ENCODE measurements at regions not wholly inside any gene's neighbourhood (a gene's known extent, or its start where the extent isn't known, plus 50 kb on each side); places are given as distances from the start of the nearest gene placed in this dataset.

DNA sequence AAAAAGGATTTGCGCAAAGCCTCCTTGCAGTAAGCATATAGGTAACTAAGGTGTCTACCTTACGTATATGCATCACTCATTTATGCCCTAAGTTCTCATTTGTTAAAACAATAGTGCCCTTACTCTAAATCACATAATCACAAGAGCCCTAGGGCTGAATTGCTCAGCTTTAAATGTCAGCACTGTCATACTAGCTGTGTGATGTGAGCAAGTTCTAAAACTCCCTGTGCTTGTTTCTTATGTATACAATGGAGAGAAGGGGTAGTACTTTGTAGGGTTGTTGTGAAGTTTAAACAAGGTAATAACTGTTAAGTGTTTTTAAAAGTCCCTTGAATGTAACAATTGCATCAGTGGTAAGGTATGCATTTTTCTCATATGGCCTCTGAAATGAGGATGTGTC, 169.5 kb upstream of the DMRT1 start:
- ChIA-PET SMC1A (ENCODE audit: uncharacterized antibody, unreplicated experiment) (no interaction called here), RAD21 (ENCODE audit: unreplicated experiment) (no interaction called here), POLR2A (no interaction called here), CTCF (no interaction called here)
- Histone ChIP-seq H3K9ac (ENCODE audit: control insufficient read depth, insufficient read depth, low read length) (no peak overlapping the region), H3K79me2 (ENCODE audit: control insufficient read depth, insufficient read depth, low read length) (no peaks in the 10 kb centered on the region), H3K4me1 (ENCODE audit: control insufficient read depth, insufficient read depth, low read length) (no peaks in the 10 kb centered on the region), H3K4me2 (ENCODE audit: control insufficient read depth, insufficient read depth) (no peak overlapping the region), H4K20me1 (ENCODE audit: control insufficient read depth, insufficient read depth) (no peaks in the 10 kb centered on the region), H3K9me3 (replicated peaks; ENCODE audit: control insufficient read depth, insufficient read depth, low read length) (no peaks in the 10 kb centered on the region), H3K27ac (ENCODE audit: control insufficient read depth, insufficient read depth) (no peak overlapping the region), H3K27me3 (replicated peaks in 1 of 2; ENCODE audit: control insufficient read depth in 2 of 2, insufficient read depth in 2 of 2, low read length in 1 of 2) (no peaks in the 10 kb centered on the region), H2AFZ (ENCODE audit: control insufficient read depth, low read depth, low read length) (no peak overlapping the region), H3K4me3 (no peak overlapping the region), H3K36me3 (ENCODE audit: control insufficient read depth in 2 of 2, insufficient read depth in 2 of 2, low read length in 1 of 2) (no peaks in the 10 kb centered on the region)
- ATAC-seq (no peak), DNase-seq (ENCODE audit: low read depth, low spot score) (no peak), FAIRE-seq (no peak)
- no peak for TF ChIP-seq SREBF1 (IDR thresholded peaks at IDR 0.05; ENCODE audit: low read length)
- no peak for TF ChIP-seq SPI1 (IDR thresholded peaks at IDR 0.05; ENCODE audit: borderline replicate concordance, insufficient read depth, low read depth, low read length)
- TF ChIP-seq NFYA (IDR thresholded peaks at IDR 0.05; ENCODE audit: borderline replicate concordance, low read depth, low read length) = no peak
- TF ChIP-seq, protein P1, sequence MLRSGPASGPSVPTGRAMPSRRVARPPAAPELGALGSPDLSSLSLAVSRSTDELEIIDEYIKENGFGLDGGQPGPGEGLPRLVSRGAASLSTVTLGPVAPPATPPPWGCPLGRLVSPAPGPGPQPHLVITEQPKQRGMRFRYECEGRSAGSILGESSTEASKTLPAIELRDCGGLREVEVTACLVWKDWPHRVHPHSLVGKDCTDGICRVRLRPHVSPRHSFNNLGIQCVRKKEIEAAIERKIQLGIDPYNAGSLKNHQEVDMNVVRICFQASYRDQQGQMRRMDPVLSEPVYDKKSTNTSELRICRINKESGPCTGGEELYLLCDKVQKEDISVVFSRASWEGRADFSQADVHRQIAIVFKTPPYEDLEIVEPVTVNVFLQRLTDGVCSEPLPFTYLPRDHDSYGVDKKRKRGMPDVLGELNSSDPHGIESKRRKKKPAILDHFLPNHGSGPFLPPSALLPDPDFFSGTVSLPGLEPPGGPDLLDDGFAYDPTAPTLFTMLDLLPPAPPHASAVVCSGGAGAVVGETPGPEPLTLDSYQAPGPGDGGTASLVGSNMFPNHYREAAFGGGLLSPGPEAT (IDR thresholded peaks at IDR 0.05; ENCODE audit: low read depth) = no peak
- no peak for TF ChIP-seq CREM (IDR thresholded peaks at IDR 0.05; ENCODE audit: low read depth)
- no peak for TF ChIP-seq SIN3A (IDR thresholded peaks at IDR 0.05; ENCODE audit: low read depth, low read length)
- TF ChIP-seq MEF2B (IDR thresholded peaks at IDR 0.05; ENCODE audit: partially characterized antibody, poor library complexity, severe bottlenecking) = no peak
- TF ChIP-seq TCF7 (IDR thresholded peaks at IDR 0.05; ENCODE audit: borderline replicate concordance) = no peak
- TF ChIP-seq FOXM1 (IDR thresholded peaks at IDR 0.05; ENCODE audit: low read depth, low read length) = no peak
- TF ChIP-seq BCL11A (IDR thresholded peaks at IDR 0.05; ENCODE audit: low read depth, low read length) = no peak
- TF ChIP-seq, protein P2, sequence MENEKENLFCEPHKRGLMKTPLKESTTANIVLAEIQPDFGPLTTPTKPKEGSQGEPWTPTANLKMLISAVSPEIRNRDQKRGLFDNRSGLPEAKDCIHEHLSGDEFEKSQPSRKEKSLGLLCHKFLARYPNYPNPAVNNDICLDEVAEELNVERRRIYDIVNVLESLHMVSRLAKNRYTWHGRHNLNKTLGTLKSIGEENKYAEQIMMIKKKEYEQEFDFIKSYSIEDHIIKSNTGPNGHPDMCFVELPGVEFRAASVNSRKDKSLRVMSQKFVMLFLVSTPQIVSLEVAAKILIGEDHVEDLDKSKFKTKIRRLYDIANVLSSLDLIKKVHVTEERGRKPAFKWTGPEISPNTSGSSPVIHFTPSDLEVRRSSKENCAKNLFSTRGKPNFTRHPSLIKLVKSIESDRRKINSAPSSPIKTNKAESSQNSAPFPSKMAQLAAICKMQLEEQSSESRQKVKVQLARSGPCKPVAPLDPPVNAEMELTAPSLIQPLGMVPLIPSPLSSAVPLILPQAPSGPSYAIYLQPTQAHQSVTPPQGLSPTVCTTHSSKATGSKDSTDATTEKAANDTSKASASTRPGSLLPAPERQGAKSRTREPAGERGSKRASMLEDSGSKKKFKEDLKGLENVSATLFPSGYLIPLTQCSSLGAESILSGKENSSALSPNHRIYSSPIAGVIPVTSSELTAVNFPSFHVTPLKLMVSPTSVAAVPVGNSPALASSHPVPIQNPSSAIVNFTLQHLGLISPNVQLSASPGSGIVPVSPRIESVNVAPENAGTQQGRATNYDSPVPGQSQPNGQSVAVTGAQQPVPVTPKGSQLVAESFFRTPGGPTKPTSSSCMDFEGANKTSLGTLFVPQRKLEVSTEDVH (IDR thresholded peaks at IDR 0.05; ENCODE audit: low read depth, partially characterized antibody) = no peak
- TF ChIP-seq RCOR1 (conservative IDR thresholded peaks at IDR 0.05; ENCODE audit: low read depth, low read length) = no peak
- TF ChIP-seq RB1 (IDR thresholded peaks at IDR 0.05; ENCODE audit: borderline replicate concordance) = no peak
- no peak for TF ChIP-seq POLR2A (IDR thresholded peaks at IDR 0.05; ENCODE audit: low read depth, low read length)
- TF ChIP-seq RBBP5 (conservative IDR thresholded peaks at IDR 0.05) = no peak
- TF ChIP-seq NBN (IDR thresholded peaks at IDR 0.05) = no peak
- TF ChIP-seq, protein P3, sequence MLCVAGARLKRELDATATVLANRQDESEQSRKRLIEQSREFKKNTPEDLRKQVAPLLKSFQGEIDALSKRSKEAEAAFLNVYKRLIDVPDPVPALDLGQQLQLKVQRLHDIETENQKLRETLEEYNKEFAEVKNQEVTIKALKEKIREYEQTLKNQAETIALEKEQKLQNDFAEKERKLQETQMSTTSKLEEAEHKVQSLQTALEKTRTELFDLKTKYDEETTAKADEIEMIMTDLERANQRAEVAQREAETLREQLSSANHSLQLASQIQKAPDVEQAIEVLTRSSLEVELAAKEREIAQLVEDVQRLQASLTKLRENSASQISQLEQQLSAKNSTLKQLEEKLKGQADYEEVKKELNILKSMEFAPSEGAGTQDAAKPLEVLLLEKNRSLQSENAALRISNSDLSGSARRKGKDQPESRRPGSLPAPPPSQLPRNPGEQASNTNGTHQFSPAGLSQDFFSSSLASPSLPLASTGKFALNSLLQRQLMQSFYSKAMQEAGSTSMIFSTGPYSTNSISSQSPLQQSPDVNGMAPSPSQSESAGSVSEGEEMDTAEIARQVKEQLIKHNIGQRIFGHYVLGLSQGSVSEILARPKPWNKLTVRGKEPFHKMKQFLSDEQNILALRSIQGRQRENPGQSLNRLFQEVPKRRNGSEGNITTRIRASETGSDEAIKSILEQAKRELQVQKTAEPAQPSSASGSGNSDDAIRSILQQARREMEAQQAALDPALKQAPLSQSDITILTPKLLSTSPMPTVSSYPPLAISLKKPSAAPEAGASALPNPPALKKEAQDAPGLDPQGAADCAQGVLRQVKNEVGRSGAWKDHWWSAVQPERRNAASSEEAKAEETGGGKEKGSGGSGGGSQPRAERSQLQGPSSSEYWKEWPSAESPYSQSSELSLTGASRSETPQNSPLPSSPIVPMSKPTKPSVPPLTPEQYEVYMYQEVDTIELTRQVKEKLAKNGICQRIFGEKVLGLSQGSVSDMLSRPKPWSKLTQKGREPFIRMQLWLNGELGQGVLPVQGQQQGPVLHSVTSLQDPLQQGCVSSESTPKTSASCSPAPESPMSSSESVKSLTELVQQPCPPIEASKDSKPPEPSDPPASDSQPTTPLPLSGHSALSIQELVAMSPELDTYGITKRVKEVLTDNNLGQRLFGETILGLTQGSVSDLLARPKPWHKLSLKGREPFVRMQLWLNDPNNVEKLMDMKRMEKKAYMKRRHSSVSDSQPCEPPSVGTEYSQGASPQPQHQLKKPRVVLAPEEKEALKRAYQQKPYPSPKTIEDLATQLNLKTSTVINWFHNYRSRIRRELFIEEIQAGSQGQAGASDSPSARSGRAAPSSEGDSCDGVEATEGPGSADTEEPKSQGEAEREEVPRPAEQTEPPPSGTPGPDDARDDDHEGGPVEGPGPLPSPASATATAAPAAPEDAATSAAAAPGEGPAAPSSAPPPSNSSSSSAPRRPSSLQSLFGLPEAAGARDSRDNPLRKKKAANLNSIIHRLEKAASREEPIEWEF (IDR thresholded peaks at IDR 0.05; ENCODE audit: insufficient replicate concordance, low read depth, low read length) = no peak
- TF ChIP-seq SMAD1 (IDR thresholded peaks at IDR 0.05; ENCODE audit: low read depth, partially characterized antibody) = no peak
- TF ChIP-seq DPF2 (IDR thresholded peaks at IDR 0.05) = no peak
- no TSS peak for BruUV-seq (replicated peaks)
- 69% methylated on average over 2 of the region's 2 CpGs for WGBS (ENCODE audit: insufficient coverage, insufficient replicate concordance, low lambda C conversion rate, missing lambda C conversion rate)
- intact Hi-C loops (cut with micrococcal nuclease; ENCODE audit: unreplicated experiment) (loop anchor here (10.0 kb wide), 1 partner anchor 63 kb away; no protein-coding TSS in a partner anchor), in situ Hi-C loops (cut with MboI) (no loop called here)

All from GM12878 (cell line).